HUES64 (cell line): ENCODE measurements at regions not wholly inside any gene's neighbourhood (a gene's known extent, or its start where the extent isn't known, plus 50 kb on each side); places are given as distances from the start of the nearest gene placed in this dataset.

Experiments used
- H3K27ac ChIP-seq: 2 replicates; pipeline ENCODE4 v1.7.0; 2013; ENCODE audit warnings: low read depth, low read length, inconsistent platforms
- H3K27me3 ChIP-seq: 2 replicates; pipeline ENCODE4 v1.6.1; 2013; ENCODE audit warnings: mild to moderate bottlenecking, low read length; ENCODE audit not compliant: insufficient read depth
- H3K36me3 ChIP-seq: 2 replicates; pipeline ENCODE4 v1.6.1; 2013; ENCODE audit warnings: mild to moderate bottlenecking, low read length; ENCODE audit not compliant: insufficient read depth
- H3K4me1 ChIP-seq: 2 replicates; pipeline ENCODE4 v1.6.1; 2013; ENCODE audit warnings: mild to moderate bottlenecking, low read length, moderate library complexity; ENCODE audit not compliant: insufficient read depth
- H3K4me3 ChIP-seq: 2 replicates; pipeline ENCODE4 v1.5.1; 2013; ENCODE audit warnings: mild to moderate bottlenecking, low read length, moderate library complexity
- H3K9ac ChIP-seq: 2 replicates; pipeline ENCODE4 v1.6.1; 2013; ENCODE audit warnings: mild to moderate bottlenecking, low read depth, low read length
- H3K9me3 ChIP-seq: 2 replicates; pipeline ENCODE4 v1.6.1; 2013; ENCODE audit warnings: low read depth, low read length; ENCODE audit not compliant: insufficient read depth
- WGBS: fragments of 150-250, 120-280 bp; methylation state at CpG from one replicate; pipeline ENCODE4 v1.1.7; 2013; ENCODE audit warnings: missing lambda C conversion rate; 5-methylcytosine and 5-hydroxymethylcytosine counted together

DNA sequence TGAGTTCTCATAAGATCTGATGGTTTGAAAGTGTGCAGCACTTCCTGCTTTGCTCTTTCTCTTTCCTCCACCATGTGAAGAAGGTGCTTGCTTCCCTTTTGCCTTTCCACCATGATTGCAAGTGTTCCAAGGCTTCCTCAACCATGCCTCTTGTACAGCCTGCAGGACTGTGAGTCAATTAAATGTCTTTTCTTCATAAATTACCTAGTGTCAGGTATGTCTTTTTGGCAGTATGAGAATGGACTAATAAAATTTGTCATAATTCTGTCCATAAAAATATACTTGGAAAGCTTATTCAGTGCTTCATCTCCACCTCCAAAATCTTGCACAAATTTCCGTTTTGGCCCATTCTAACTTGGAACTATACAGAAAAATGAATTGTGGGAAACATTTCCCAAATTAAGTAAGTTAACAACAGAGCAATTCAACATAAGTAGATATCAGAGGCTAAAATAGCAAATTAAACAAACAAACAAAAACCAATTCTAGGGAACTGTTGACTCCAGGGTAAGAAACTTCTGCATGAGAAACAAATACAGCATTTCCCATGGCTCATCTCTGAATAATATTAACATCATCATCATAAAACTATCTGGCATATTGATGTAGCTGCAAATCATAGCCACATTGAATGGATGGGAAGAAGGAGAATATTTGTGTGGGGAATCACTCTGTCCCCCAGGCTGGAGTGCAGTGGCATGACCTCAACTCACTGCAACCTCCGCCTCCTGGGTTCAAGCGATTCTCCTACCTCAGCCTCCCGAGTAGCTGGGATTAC lies 459.5 kb upstream of the FAR2 start:
- Histone ChIP-seq H3K9me3 (no peaks in the 10 kb centered on the region), H3K36me3 (no peaks in the 10 kb centered on the region), H3K27ac (no peak overlapping the region), H3K9ac (no peak overlapping the region), H3K4me1 (no peaks in the 10 kb centered on the region), H3K4me3 (no peak overlapping the region), H3K27me3 (no peaks in the 10 kb centered on the region)
- WGBS = 100% methylated on average over 4 of the region's 4 CpGs

DNA sequence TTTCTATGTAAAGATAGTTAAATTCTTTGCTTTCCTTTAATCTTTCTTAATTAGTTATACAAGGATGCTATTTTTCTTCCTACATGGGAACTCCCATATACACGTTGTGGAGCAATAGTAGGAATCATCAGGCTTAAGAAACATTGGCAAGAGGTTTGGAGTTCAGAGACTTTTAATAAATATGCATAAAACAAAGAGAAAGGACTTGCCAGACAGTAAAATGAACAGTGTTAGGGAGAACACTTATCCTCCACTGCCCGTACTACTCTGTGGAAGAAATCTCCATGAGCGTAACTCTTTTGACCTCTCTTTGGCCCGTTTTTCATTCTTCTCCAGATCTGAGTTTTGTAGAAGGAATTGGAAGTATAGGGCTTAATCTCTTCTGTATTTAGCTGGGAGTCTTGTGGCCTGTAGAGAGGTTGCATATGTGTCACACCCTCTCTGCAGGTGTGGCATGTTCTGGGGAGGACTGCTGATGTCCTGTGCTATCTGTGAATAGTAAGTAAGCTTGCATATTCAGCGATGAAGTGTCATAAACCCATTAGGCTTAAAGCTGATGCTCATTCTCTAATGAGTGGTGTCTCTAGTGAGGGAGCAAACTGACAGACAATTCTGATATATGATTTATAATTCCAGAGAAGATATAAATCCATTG lies 455.4 kb upstream of the FAR2 start:
- Histone ChIP-seq H3K27ac (no peak overlapping the region), H3K4me1 (no peaks in the 10 kb centered on the region), H3K9ac (no peak overlapping the region), H3K4me3 (no peak overlapping the region), H3K36me3 (no peaks in the 10 kb centered on the region), H3K27me3 (no peaks in the 10 kb centered on the region), H3K9me3 (no peaks in the 10 kb centered on the region)
- 93% methylated on average over 4 of the region's 5 CpGs for WGBS

DNA sequence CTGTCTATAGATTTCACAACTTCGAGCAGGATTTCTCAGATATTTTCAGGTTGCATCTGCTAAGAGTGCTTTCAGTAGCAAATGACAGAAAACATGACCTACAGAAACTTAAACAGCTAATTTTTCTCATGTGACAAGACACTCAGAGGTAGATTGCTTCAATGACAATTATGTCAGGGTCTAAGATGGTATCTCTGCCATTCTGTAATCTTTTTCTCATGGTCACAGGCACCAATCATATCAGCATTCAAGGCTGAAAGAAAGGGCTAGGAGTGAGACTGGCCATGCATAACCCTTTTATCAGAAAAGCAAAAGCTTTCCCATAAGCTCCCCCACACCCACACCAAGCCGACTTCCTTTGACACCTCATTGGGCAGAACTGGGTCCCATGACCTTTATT lies 450.5 kb upstream of the FAR2 start:
- Histone ChIP-seq H3K9me3 (peaks cover 4% of the 10 kb centered on the region; the same call in 1 of the 2 replicates), H3K27ac (no peak overlapping the region), H3K4me3 (no peak overlapping the region), H3K36me3 (no peaks in the 10 kb centered on the region), H3K27me3 (no peaks in the 10 kb centered on the region), H3K9ac (no peak overlapping the region), H3K4me1 (no peaks in the 10 kb centered on the region)
- WGBS = 87% methylated on average over 2 of the region's 2 CpGs

DNA sequence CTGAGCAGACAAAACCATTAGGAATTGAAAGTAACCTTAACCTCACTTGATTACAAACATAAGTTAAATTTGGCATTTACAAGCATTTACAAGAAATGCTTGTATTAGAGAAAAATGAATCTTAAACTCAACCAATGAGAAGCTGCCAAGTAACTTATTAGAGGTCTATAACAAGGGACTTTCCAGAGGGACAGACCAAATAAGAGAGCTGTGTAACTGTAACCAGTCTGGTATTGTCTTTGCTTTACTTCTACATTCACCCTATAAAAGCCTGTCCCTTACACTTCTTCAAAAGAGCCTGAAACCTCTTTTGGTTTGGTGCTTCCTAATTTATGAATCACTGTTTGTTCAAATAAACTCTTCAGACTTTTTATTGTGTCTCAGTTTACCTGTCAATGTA lies 450.0 kb upstream of the FAR2 start:
- H3K36me3 ChIP-seq = no peaks in the 10 kb centered on the region
- H3K27me3 ChIP-seq = no peaks in the 10 kb centered on the region
- H3K9ac ChIP-seq = no peak overlapping the region
- no peak overlapping the region for H3K4me3 ChIP-seq
- H3K9me3 ChIP-seq = peaks cover 7% of the 10 kb centered on the region; the same call in 1 of the 2 replicates
- no peak overlapping the region for H3K27ac ChIP-seq
- H3K4me1 ChIP-seq = no peaks in the 10 kb centered on the region

DNA sequence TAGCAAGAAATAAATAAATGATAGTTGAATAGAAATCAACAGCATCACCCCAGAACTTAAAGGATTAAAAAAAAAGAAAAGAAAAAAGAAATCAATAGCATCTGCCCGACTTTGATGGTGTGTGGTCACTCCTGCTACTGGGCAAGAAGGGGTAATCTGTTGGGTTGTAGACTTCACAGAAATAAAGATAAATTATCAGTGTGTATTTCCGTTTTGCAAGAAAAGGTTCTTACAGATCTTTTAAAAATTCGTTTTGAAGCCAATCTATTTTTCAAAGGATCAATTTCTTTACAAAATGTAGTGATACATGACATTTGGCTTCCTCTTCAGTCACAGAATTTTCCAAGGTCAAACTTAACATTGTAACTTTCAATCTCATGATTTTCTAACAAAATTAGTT lies 448.9 kb upstream of the FAR2 start:
- no peaks in the 10 kb centered on the region for H3K4me1 ChIP-seq
- no peak overlapping the region for H3K27ac ChIP-seq
- WGBS = 99% methylated on average over 3 of the region's 3 CpGs

DNA sequence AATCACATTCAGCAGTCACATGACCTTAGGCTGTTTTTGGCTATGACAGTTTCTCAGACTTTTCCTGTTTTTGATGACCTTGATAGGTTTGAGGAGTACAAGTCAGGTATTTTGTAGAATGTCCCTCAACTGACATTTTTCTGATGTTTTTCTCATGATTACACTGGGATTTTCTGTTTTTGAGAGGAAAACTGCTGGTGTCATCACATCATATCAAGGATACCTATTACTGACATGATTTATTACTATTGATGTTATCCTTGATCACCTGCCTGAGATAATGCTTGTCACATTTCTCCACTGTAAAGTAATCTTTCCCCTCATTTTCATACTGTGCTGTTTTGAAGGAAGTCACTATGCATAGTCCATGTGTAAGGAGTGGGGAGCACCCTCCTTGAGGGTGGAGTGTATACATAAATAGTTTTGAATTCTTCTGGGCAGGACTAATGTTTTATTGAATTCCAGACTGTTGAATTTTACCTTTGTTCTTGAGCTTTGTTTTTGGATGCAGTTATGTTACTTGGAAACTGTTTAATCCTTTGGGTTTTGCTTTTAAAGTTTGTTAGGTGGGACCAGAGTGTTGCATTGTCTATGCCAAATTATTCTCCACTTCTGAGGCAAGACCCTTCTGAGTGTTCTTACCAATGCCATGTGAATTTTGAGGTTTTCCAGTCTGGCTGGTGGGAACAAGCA lies 444.5 kb upstream of the FAR2 start:
- Histone ChIP-seq H3K36me3 (no peaks in the 10 kb centered on the region), H3K4me1 (no peaks in the 10 kb centered on the region), H3K4me3 (no peak overlapping the region), H3K27ac (no peak overlapping the region), H3K9me3 (peaks cover 7% of the 10 kb centered on the region; the same call in 1 of the 2 replicates), H3K27me3 (no peaks in the 10 kb centered on the region), H3K9ac (no peak overlapping the region)

More for the DNA sequence above, 448.9 kb upstream of the FAR2 start:
- H3K27me3 ChIP-seq = no peaks in the 10 kb centered on the region
- H3K4me3 ChIP-seq = no peak overlapping the region
- no peaks in the 10 kb centered on the region for H3K36me3 ChIP-seq
- H3K9ac ChIP-seq = no peak overlapping the region
- H3K9me3 ChIP-seq = peaks cover 7% of the 10 kb centered on the region; the same call in 1 of the 2 replicates

DNA sequence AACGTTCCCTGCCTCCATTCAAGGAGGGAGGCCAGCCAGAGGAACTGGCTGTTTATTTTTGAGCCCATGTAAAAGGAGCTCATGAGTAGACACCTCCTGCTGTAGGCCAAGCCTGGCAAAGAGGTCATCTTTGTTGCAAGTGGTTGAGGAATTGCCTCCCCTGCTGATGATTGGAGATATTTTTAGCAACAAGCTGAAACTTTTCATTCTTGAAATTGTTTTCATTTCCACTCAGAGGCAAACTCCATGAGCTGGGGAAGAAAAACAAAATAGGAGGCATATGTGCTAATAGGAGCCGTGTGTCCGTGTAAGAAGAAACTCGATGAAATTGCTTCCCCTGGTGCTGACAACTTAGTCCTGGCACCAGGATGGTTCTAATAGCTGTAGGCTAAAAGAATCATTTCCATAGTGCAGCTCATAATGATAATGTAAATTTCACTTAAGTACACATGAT lies 440.1 kb upstream of the FAR2 start:
- no peaks in the 10 kb centered on the region for H3K27me3 ChIP-seq
- no peaks in the 10 kb centered on the region for H3K36me3 ChIP-seq
- 94% methylated on average over 4 of the region's 4 CpGs for WGBS
- H3K4me1 ChIP-seq = no peaks in the 10 kb centered on the region
- H3K9ac ChIP-seq = no peak overlapping the region
- no peak overlapping the region for H3K4me3 ChIP-seq
- H3K27ac ChIP-seq = no peak overlapping the region
- no peaks in the 10 kb centered on the region for H3K9me3 ChIP-seq

DNA sequence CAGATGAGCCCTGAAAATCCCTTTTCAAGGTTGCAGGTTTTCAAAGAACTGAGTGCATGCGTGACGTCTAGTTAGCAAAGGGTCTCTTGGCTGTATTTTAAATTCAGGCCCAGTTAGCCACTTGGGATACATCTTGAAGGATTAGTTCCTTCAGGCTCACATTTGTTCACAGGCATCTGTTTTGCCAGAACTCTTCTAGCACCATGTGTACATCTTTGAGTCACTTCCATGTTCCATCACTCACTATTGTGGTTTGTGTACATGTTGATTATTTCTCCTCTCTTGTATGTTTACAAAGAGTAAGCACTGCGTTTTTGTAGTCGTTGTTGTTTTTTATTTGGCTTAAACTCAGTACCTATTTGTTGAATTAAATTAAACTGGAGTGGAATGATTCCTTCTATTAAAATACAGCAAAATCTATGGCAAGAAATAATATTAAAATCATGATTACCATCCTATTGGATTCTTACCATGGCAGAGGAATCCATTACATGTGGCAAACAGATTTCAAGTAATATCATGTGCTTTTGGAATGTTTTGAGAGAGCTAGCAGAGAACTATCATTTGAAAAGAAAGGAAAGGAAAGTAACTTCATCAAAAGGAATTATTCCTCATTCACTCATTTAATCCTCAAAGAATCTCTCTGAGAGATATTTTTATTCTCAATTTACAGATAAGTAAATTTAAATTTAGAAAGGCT lies 438.9 kb upstream of the FAR2 start:
- Histone ChIP-seq H3K36me3 (no peaks in the 10 kb centered on the region), H3K27ac (no peak overlapping the region), H3K4me1 (no peaks in the 10 kb centered on the region), H3K27me3 (no peaks in the 10 kb centered on the region), H3K9me3 (no peaks in the 10 kb centered on the region), H3K4me3 (no peak overlapping the region), H3K9ac (no peak overlapping the region)
- 97% methylated on average over 2 of the region's 4 CpGs for WGBS

DNA sequence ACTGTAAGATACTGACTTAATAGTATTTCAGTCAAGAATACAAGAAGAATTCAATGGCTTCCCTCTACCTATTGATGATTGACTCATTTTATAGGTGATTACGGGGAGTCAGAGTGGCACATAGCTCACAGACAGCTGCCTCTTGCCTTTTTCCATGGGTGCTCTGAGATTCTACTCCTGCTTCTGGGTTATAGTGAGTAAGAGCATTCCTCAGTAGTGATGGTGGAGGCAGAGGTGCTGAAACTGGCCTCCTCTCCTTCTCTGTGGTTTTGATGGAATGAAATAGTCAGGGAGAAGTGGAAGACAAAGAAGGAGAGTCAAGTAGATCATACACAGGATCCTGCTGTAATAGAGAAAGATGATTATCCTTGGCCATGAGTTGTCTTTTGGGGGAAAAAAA lies 438.2 kb upstream of the FAR2 start:
- 83% methylated on average over 1 of the region's 1 CpG for WGBS
- no peak overlapping the region for H3K9ac ChIP-seq
- H3K4me1 ChIP-seq = no peaks in the 10 kb centered on the region
- no peaks in the 10 kb centered on the region for H3K9me3 ChIP-seq
- H3K36me3 ChIP-seq = no peaks in the 10 kb centered on the region
- no peaks in the 10 kb centered on the region for H3K27me3 ChIP-seq
- no peak overlapping the region for H3K4me3 ChIP-seq
- no peak overlapping the region for H3K27ac ChIP-seq

DNA sequence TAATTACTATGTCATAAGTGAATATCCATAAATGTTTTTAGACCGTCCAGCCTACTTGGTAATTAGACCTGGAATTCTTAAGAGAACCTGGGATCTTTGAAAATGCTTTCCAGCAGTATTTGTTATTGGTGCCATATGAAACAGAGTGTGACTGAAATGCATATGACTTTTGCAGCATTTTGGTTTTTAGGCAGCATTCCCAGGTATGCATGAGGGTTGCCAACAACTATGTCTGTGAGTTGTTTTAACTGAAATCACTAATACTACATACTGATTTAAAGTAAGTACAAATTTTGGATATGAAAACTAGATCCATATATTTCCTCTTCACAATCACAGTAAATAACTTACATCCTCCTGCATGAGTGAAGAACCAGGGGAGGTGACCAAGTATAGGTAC lies 437.7 kb upstream of the FAR2 start:
- Histone ChIP-seq H3K9ac (no peak overlapping the region), H3K36me3 (no peaks in the 10 kb centered on the region), H3K4me1 (no peaks in the 10 kb centered on the region), H3K27me3 (no peaks in the 10 kb centered on the region), H3K27ac (no peak overlapping the region), H3K9me3 (no peaks in the 10 kb centered on the region), H3K4me3 (no peak overlapping the region)
- 97% methylated on average over 1 of the region's 1 CpG for WGBS

DNA sequence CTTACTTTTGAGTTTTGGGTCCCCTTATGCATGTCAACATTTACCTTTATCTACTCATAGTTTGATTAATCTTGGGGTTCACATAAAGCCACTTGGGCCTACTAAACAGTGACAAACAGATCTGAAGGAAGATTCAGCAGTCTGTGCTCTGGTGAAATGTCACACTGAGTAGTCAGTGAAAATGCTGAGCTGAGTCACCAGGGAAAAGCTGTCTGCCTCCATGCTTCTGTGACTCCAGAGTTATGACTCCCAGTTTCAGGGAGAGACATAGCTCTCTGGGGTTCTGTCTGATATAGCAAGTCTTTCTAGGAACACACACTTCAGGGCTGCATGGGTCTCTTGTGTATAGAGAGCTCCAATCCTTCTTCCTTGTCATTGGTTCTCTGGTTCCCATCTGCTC lies 406.3 kb upstream of the FAR2 start:
- no peak overlapping the region for H3K27ac ChIP-seq

More for the DNA sequence above, 406.3 kb upstream of the FAR2 start:
- Histone ChIP-seq H3K9me3 (no peaks in the 10 kb centered on the region), H3K36me3 (no peaks in the 10 kb centered on the region), H3K4me1 (no peaks in the 10 kb centered on the region), H3K9ac (no peak overlapping the region), H3K27me3 (no peaks in the 10 kb centered on the region), H3K4me3 (no peak overlapping the region)
